ENCODE measurements at regions not wholly inside any gene's neighbourhood (a gene's known extent, or its start where the extent isn't known, plus 50 kb on each side); places are given as distances from the start of the nearest gene placed in this dataset.
"Not testable (repeated sequence)": the region's sequence is repeated elsewhere in the genome, so short reads cannot be mapped to it uniquely, and the experiment has no call there.

DNA sequence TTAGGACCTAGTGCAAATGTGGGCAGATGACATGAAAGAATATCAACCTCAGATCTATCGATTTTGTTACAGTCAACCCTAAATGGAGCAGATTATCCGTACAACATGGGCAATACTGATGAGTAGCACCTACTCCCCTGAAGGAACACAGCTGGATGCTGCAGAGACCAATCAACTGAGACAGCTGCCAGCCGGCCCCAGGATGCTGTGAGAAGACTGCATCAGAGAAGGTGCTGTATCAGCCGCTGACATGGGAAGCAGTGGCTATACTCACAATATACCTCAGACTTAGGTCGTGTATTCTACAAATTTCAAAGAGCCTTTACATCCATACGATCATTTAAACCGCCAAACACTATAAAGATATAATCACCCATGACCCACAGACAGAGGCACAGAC is 95.9 kb upstream of the FNDC3A start:
- no peak overlapping the region for H3K27ac ChIP-seq (ENCODE audit: extremely low read length, insufficient read depth, low read length)
- no peak overlapping the region for H3K4me3 ChIP-seq (replicated peaks in 1 of 3; ENCODE audit: insufficient read depth in 1 of 3, low read depth in 2 of 3, low read length in 3 of 3)
- no peak overlapping the region for H3K9ac ChIP-seq (ENCODE audit: insufficient read depth, low read depth, low read length)
- FAIRE-seq (no peak), ATAC-seq (no peak), DNase-seq (ENCODE audit: low spot score) (no peak)
- 30% methylated on average over 7 of the region's 7 CpGs for WGBS (ENCODE audit: low lambda C conversion rate)
- intact Hi-C loops (cut with micrococcal nuclease; ENCODE audit: unreplicated experiment) = no loop called here
- no peak overlapping the region for H2AFZ ChIP-seq (ENCODE audit: low read length)
- TF ChIP-seq, protein P1, sequence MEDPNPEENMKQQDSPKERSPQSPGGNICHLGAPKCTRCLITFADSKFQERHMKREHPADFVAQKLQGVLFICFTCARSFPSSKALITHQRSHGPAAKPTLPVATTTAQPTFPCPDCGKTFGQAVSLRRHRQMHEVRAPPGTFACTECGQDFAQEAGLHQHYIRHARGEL (CRISPR knock-in tag; IDR thresholded peaks at IDR 0.05) = no peak
- no peak for TF ChIP-seq ZFAT (CRISPR knock-in tag; conservative IDR thresholded peaks at IDR 0.05)
- TF ChIP-seq ZNF501 (CRISPR knock-in tag; IDR thresholded peaks at IDR 0.05) = no peak
- TF ChIP-seq ZNF7 (CRISPR knock-in tag; IDR thresholded peaks at IDR 0.05) = no peak
- no peak for TF ChIP-seq ZNF781 (CRISPR knock-in tag; IDR thresholded peaks at IDR 0.05; ENCODE audit: borderline replicate concordance, not compliant biosample characterization)
- no peak for TF ChIP-seq FOXK2 (IDR thresholded peaks at IDR 0.05)
- TF ChIP-seq, protein P2, sequence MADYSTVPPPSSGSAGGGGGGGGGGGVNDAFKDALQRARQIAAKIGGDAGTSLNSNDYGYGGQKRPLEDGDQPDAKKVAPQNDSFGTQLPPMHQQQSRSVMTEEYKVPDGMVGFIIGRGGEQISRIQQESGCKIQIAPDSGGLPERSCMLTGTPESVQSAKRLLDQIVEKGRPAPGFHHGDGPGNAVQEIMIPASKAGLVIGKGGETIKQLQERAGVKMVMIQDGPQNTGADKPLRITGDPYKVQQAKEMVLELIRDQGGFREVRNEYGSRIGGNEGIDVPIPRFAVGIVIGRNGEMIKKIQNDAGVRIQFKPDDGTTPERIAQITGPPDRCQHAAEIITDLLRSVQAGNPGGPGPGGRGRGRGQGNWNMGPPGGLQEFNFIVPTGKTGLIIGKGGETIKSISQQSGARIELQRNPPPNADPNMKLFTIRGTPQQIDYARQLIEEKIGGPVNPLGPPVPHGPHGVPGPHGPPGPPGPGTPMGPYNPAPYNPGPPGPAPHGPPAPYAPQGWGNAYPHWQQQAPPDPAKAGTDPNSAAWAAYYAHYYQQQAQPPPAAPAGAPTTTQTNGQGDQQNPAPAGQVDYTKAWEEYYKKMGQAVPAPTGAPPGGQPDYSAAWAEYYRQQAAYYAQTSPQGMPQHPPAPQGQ (CRISPR knock-in tag; IDR thresholded peaks at IDR 0.05; ENCODE audit: borderline replicate concordance) = no peak
- TF ChIP-seq CC2D1A (CRISPR knock-in tag; IDR thresholded peaks at IDR 0.05) = no peak
- no peak overlapping the region for H3K4me2 ChIP-seq (ENCODE audit: low read depth, low read length)
- no peaks in the 10 kb centered on the region for H4K20me1 ChIP-seq (ENCODE audit: insufficient read depth, low read length)
- H3K79me2 ChIP-seq (ENCODE audit: insufficient read depth, low read length) = no peaks in the 10 kb centered on the region
- H3K27me3 ChIP-seq (ENCODE audit: control insufficient read depth in 1 of 2, insufficient read depth in 2 of 2, low read length in 2 of 2) = peaks cover 4 to 6% of the 10 kb centered on the region in 2 experiments; a peak in 2 of 5 replicates
- H3K36me3 ChIP-seq (replicated peaks in 1 of 2; ENCODE audit: control insufficient read depth in 1 of 2, insufficient read depth in 2 of 2, low read length in 2 of 2) = no peaks in the 10 kb centered on the region
- no peaks in the 10 kb centered on the region for H3K4me1 ChIP-seq (ENCODE audit: insufficient read depth, low read length)
- BruUV-seq (replicated peaks) = no TSS peak
- in situ Hi-C loops (cut with HindIII; ENCODE audit: extremely low pct_ligation_motif_present, low pct_unique_long_range_greater_than_20kb) = no loop called here
- H3K9me3 ChIP-seq (ENCODE audit: low read length) = no peaks in the 10 kb centered on the region
- CTCF ChIA-PET (ENCODE audit: low intra/inter-chr PET ratio, low total read pairs) = no interaction called here
- POLR2A ChIA-PET = no interaction called here

DNA sequence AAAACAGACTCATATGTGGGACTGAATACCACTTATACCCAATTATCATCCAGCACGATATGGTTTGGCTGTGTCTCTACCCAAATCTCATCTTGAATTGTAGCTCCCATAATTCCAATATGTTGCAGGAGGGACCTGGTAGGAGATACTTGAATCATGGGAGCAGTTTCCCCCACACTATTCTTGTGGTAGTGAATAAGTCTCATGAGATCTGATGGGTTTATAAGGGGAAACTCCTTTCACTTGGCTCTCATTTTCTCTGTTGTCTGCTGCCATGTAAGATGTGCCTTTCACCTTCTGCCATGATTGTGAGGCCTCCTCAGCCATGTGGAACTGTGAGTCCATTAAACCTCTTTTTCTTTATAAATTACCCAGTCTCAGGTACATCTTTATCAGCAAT is 91.9 kb upstream of the FNDC3A start:
- DNase-seq (ENCODE audit: low spot score); H3K36me3 ChIP-seq (replicated peaks in 1 of 2; ENCODE audit: control insufficient read depth in 1 of 2, insufficient read depth in 2 of 2, low read length in 2 of 2); POLR2A ChIA-PET; CTCF ChIA-PET (ENCODE audit: low intra/inter-chr PET ratio, low total read pairs); H3K9me3 ChIP-seq (ENCODE audit: low read length); H3K9ac ChIP-seq (ENCODE audit: insufficient read depth, low read depth, low read length); H2AFZ ChIP-seq (ENCODE audit: low read length); ATAC-seq; in situ Hi-C loops (cut with HindIII; ENCODE audit: extremely low pct_ligation_motif_present, low pct_unique_long_range_greater_than_20kb); H4K20me1 ChIP-seq (ENCODE audit: insufficient read depth, low read length); H3K4me1 ChIP-seq (ENCODE audit: insufficient read depth, low read length); H3K27me3 ChIP-seq (ENCODE audit: control insufficient read depth in 1 of 2, insufficient read depth in 2 of 2, low read length in 2 of 2); H3K4me3 ChIP-seq (replicated peaks in 1 of 3; ENCODE audit: insufficient read depth in 1 of 3, low read depth in 2 of 3, low read length in 3 of 3); FAIRE-seq; intact Hi-C loops (cut with micrococcal nuclease; ENCODE audit: unreplicated experiment); H3K27ac ChIP-seq (ENCODE audit: extremely low read length, insufficient read depth, low read length); BruUV-seq (replicated peaks); H3K79me2 ChIP-seq (ENCODE audit: insufficient read depth, low read length); H3K4me2 ChIP-seq (ENCODE audit: low read depth, low read length): not testable (repeated sequence)
- 27% methylated on average over 1 of the region's 1 CpG for WGBS (ENCODE audit: low lambda C conversion rate)

All from HepG2 (cell line).